Naive B cell (primary cell): ENCODE measurements at regions not wholly inside any gene's neighbourhood (a gene's known extent, or its start where the extent isn't known, plus 50 kb on each side); places are given as distances from the start of the nearest gene placed in this dataset.
"Not testable (repeated sequence)": the region's sequence is repeated elsewhere in the genome, so short reads cannot be mapped to it uniquely, and the experiment has no call there.

Experiments used
- ATAC-seq, 2 donors: fragments of 150-1000 bp; cut with Tn5 transposase; 2 replicates each; pipeline ENCODE4 v1.10.0; 2021; ENCODE audit warnings: low read depth in 2 of 2, mild to moderate bottlenecking in 2 of 2, moderate library complexity in 2 of 2
- DNase-seq: peaks from one replicate; pipeline ENCODE4 v3.0.0; 2022
- H3K27ac Mint-ChIP-seq, 6 donors: one replicate each; pipeline ENCODE4 v1.8.0; 2020 to 2022; ENCODE audit warnings: mild to moderate bottlenecking in 6 of 6, mixed read lengths in 6 of 6, moderate library complexity in 5 of 6, inconsistent platforms in 2 of 6
- H3K27me3 Mint-ChIP-seq, 3 donors: one replicate each; pipeline ENCODE4 v1.8.0; 2021 to 2022; ENCODE audit warnings: mixed read lengths in 3 of 3, mild to moderate bottlenecking in 1 of 3
- H3K36me3 Mint-ChIP-seq, 2 donors: one replicate each; pipeline ENCODE4 v1.8.0; 2020 to 2022; ENCODE audit warnings: mixed read lengths in 2 of 2, inconsistent platforms in 1 of 2, mild to moderate bottlenecking in 1 of 2
- H3K4me1 Mint-ChIP-seq, 3 donors: one replicate each; pipeline ENCODE4 v1.8.0; 2020 to 2022; ENCODE audit warnings: mixed read lengths in 3 of 3, inconsistent platforms in 1 of 3, mild to moderate bottlenecking in 1 of 3, moderate library complexity in 1 of 3
- H3K4me3 Mint-ChIP-seq, 8 donors: one replicate each; pipeline ENCODE4 v1.8.0; 2020 to 2022; ENCODE audit warnings: mild to moderate bottlenecking in 8 of 8, mixed read lengths in 8 of 8, moderate library complexity in 8 of 8, inconsistent platforms in 2 of 8
- H3K9me3 Mint-ChIP-seq, 7 donors: one replicate each; pipeline ENCODE4 v1.8.0; 2020 to 2022; ENCODE audit warnings: mixed read lengths in 7 of 7, mild to moderate bottlenecking in 5 of 7, inconsistent platforms in 2 of 7, moderate library complexity in 1 of 7

DNA sequence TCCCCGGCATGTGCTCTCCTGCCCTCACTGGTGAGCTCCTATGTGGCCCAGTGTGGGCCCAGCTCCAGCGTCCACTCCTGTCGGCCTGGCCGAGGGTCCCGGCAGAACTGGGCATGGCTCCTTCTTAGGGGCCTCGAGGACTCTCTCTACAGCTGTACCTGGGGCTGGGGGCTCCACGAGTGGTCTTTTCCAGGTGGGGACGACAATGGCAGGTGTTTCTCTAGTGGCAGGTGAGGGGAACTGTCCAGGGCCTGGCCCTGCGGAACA, 376.4 kb downstream of the TMEM121 start:
- ATAC-seq, H3K27ac Mint-ChIP-seq, H3K4me1 Mint-ChIP-seq, H3K36me3 Mint-ChIP-seq, H3K9me3 Mint-ChIP-seq, DNase-seq, H3K27me3 Mint-ChIP-seq: not testable (repeated sequence)
- H3K4me3 Mint-ChIP-seq, result peak overlapping the region in 6 of 8 donors; percentile 47 to 84 (median 63)

GRCh38 chr14:105903971-105904370, 377.6 kb downstream of the TMEM121 start:
- H3K9me3 Mint-ChIP-seq, result no peaks in the 10 kb centered on the region
- H3K4me3 Mint-ChIP-seq, result peak overlapping the region in 6 of 8 donors; percentile 44 to 84 (median 58)
- ATAC-seq, result no peak
- peak overlapping the region in 2 of 6 donors; percentile 33 to 50 for H3K27ac Mint-ChIP-seq
- H3K4me1 Mint-ChIP-seq, result peaks cover 0 to 11% (median 10%) of the 10 kb centered on the region in 3 donors
- DNase-seq, result no peak
- no peaks in the 10 kb centered on the region for H3K27me3 Mint-ChIP-seq
- H3K36me3 Mint-ChIP-seq, result no peaks in the 10 kb centered on the region

GRCh38 chr14:105904379-105904778, 378.0 kb downstream of the TMEM121 start:
- ATAC-seq, result no peak
- peaks cover 0 to 11% (median 10%) of the 10 kb centered on the region in 3 donors for H3K4me1 Mint-ChIP-seq
- peak overlapping the region; percentile 44 to 88 (median 80) for H3K4me3 Mint-ChIP-seq
- H3K27me3 Mint-ChIP-seq, result no peaks in the 10 kb centered on the region
- DNase-seq, result no peak
- no peaks in the 10 kb centered on the region for H3K9me3 Mint-ChIP-seq
- H3K27ac Mint-ChIP-seq, result peak overlapping the region in 1 of 6 donors; percentile 47
- H3K36me3 Mint-ChIP-seq, result no peaks in the 10 kb centered on the region

DNA sequence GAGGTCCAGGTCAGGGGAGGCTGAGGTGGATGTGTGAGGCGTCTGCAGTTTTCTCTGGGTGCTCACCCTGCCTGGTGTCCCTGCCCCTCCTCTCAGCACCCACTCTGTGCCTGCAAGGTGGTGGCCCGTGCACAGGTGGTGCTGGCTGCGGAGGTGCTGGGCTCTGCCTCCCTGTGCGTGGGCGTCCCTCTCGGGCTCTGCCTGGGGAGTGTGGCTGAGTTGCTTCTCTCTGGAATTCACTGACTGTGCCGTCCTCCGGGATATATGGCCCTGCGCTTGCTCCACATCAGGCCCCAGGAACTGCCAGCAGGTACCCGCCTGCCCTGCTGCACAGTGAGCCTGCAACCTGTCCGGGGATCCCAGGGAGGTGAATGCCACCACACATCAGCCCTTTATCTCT, 379.1 kb downstream of the TMEM121 start:
- Mint-ChIP-seq H3K36me3 (no peaks in the 10 kb centered on the region), H3K9me3 (no peaks in the 10 kb centered on the region), H3K4me3 (peak overlapping the region; percentile 76 to 91 (median 82)), H3K27ac (no peak overlapping the region), H3K27me3 (no peaks in the 10 kb centered on the region), H3K4me1 (peaks cover 0 to 11% (median 10%) of the 10 kb centered on the region in 3 donors)
- ATAC-seq (peak in 1 of 2 donors; percentile 36), DNase-seq (no peak)

DNA sequence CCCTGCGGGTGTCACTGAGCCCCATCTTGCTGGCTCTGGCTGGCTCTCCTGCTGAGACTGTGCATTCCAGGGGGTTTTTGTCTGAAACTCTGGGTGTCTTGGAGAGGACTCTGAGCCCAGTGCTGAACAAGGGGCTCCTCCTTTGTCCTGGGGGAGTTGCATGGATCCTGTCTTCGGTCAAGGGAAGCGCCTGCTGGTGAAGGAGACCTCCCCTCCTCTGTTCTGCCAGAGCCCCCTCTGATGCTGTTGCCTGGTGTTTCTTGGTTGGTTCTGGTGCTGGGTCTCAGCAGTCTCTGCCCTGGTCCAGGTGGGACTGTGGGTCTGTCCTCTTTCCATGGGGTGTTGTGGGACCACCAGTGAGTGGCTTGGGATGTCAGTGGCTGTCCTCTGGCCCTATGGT, 380.9 kb downstream of the TMEM121 start:
- H3K36me3 Mint-ChIP-seq, result no peaks in the 10 kb centered on the region
- peak overlapping the region in 2 of 6 donors; percentile 76 for H3K27ac Mint-ChIP-seq
- no peak for ATAC-seq
- no peaks in the 10 kb centered on the region for H3K9me3 Mint-ChIP-seq
- H3K27me3 Mint-ChIP-seq, result no peaks in the 10 kb centered on the region
- peak overlapping the region; percentile 56 to 91 (median 84) for H3K4me3 Mint-ChIP-seq
- H3K4me1 Mint-ChIP-seq, result peaks cover 0 to 11% (median 10%) of the 10 kb centered on the region in 3 donors
- DNase-seq, result no peak

- peak overlapping the region; percentile 56 to 91 (median 84) for H3K4me3 Mint-ChIP-seq
These were observed 381.6 kb downstream of the TMEM121 start for GRCh38 chr14:105908006-105908405.

GRCh38 chr14:105908481-105908911, 382.1 kb downstream of the TMEM121 start:
- Mint-ChIP-seq H3K9me3 (no peaks in the 10 kb centered on the region), H3K27ac (peak overlapping the region in 4 of 6 donors; percentile 60 to 87 (median 81)), H3K4me3 (peak overlapping the region; percentile 56 to 91 (median 84)), H3K27me3 (no peaks in the 10 kb centered on the region), H3K4me1 (peaks cover 0 to 15% (median 10%) of the 10 kb centered on the region in 3 donors), H3K36me3 (no peaks in the 10 kb centered on the region)
- DNase-seq (peak; percentile 39), ATAC-seq (peak; percentile 63 to 66)

More at GRCh38 chr14:105908006-105908405, 381.6 kb downstream of the TMEM121 start:
- Mint-ChIP-seq H3K27ac (peak overlapping the region in 3 of 6 donors; percentile 76 to 95 (median 86)), H3K4me1 (peaks cover 0 to 11% (median 10%) of the 10 kb centered on the region in 3 donors), H3K36me3 (no peaks in the 10 kb centered on the region), H3K27me3 (no peaks in the 10 kb centered on the region), H3K9me3 (no peaks in the 10 kb centered on the region)
- no peak for DNase-seq
- peak in 1 of 2 donors; percentile 6 for ATAC-seq

- H3K4me3 Mint-ChIP-seq, result peak overlapping the region in 7 of 8 donors; percentile 80 to 86 (median 82)
- H3K27ac Mint-ChIP-seq, result peak overlapping the region in 2 of 6 donors; percentile 22 to 62
- no peaks in the 10 kb centered on the region for H3K9me3 Mint-ChIP-seq
- peaks cover 0 to 18% (median 10%) of the 10 kb centered on the region in 3 donors for H3K4me1 Mint-ChIP-seq
- ATAC-seq (no peak), DNase-seq (no peak)
- H3K36me3 Mint-ChIP-seq, result no peaks in the 10 kb centered on the region
- no peaks in the 10 kb centered on the region for H3K27me3 Mint-ChIP-seq
These were observed 382.9 kb downstream of the TMEM121 start for GRCh38 chr14:105909046-105909827.

DNA sequence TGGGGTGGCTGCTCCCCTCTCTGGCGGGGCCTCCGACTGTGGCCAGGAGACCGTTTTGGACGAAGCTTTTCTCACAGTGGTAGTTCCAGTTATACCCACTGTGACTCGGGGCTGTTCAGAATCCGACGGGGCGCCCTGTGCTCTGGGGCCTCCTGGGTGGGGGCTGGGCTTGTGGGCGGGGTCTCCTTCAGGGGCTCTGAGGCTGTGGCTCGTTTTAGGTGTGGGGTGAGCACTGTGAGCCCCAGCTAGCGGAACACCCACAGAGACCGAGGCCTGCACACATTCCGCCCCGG, 383.4 kb downstream of the TMEM121 start:
- peak overlapping the region in 7 of 8 donors; percentile 51 to 86 (median 81) for H3K4me3 Mint-ChIP-seq
- not testable (repeated sequence) for H3K9me3 Mint-ChIP-seq, DNase-seq, H3K27me3 Mint-ChIP-seq, H3K36me3 Mint-ChIP-seq
- peak overlapping the region in 3 of 6 donors; percentile 47 to 65 (median 57) for H3K27ac Mint-ChIP-seq
- peaks cover 0 to 21% (median 10%) of the 10 kb centered on the region in 3 donors for H3K4me1 Mint-ChIP-seq
- peak in 1 of 2 donors; percentile 24 for ATAC-seq

- no peak for DNase-seq
- Mint-ChIP-seq H3K4me1 (peaks cover 0 to 22% (median 10%) of the 10 kb centered on the region in 3 donors), H3K27ac (peak overlapping the region in 2 of 6 donors; percentile 47 to 57), H3K36me3 (no peaks in the 10 kb centered on the region), H3K9me3 (no peaks in the 10 kb centered on the region), H3K27me3 (no peaks in the 10 kb centered on the region), H3K4me3 (peak overlapping the region; percentile 59 to 88 (median 82))
- ATAC-seq, result no peak
These were observed 384.0 kb downstream of the TMEM121 start for GRCh38 chr14:105910426-105910825.

GRCh38 chr14:105911006-105911847, 384.8 kb downstream of the TMEM121 start:
- H3K9me3 Mint-ChIP-seq, result no peaks in the 10 kb centered on the region
- H3K27ac Mint-ChIP-seq, result peak overlapping the region in 2 of 6 donors; percentile 50 to 76
- H3K36me3 Mint-ChIP-seq, result no peaks in the 10 kb centered on the region
- ATAC-seq (no peak), DNase-seq (no peak)
- no peaks in the 10 kb centered on the region for H3K27me3 Mint-ChIP-seq
- H3K4me3 Mint-ChIP-seq, result peak overlapping the region in 6 of 8 donors; percentile 65 to 84 (median 78)
- peaks cover under 1 to 22% (median 10%) of the 10 kb centered on the region in 3 donors for H3K4me1 Mint-ChIP-seq

- Mint-ChIP-seq H3K27ac (peak overlapping the region in 1 of 6 donors; percentile 72), H3K4me3 (peak overlapping the region in 5 of 8 donors; percentile 15 to 81 (median 53)), H3K4me1 (peaks cover 3 to 20% (median 10%) of the 10 kb centered on the region in 3 donors)
- DNase-seq, ATAC-seq, H3K9me3 Mint-ChIP-seq, H3K36me3 Mint-ChIP-seq, H3K27me3 Mint-ChIP-seq: not testable (repeated sequence)
These were observed 385.5 kb downstream of the TMEM121 start for GRCh38 chr14:105911848-105912292.

DNA sequence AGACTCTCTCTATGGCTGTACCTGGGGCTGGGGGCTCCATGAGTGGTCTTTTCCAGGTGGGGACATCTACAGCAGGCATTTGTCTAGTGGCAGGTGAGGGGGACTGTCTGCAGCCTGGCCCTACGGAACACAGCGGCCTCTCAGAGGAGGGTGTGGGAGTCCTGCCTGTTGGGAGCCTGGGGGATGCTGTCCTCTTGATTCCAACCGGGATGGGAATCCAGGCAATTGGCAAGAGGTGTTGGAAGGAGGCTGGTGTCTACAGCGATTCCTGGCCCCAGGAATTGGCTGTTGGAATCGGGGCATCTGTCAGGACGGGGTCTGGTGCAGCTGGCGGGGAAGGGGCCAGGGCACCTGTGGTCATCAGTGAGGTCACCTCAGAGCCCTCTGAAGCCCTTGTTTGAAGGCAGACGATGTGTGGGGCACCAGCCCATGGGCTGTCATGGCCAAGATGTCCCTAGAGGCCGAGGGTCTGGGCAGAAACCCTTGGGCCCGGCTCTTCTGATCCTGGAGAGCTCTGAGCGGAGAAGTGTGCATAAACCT, 386.3 kb downstream of the TMEM121 start:
- Mint-ChIP-seq H3K4me1 (peaks cover 3 to 18% (median 13%) of the 10 kb centered on the region in 3 donors), H3K9me3 (no peaks in the 10 kb centered on the region), H3K27me3 (no peaks in the 10 kb centered on the region), H3K36me3 (no peaks in the 10 kb centered on the region), H3K27ac (peak overlapping the region in 3 of 6 donors; percentile 44 to 83 (median 72)), H3K4me3 (peak overlapping the region in 7 of 8 donors; percentile 9 to 86 (median 61))
- DNase-seq (no peak), ATAC-seq (no peak)
